Globus pallidus (tissue), 1 donor: ENCODE measurements at regions not wholly inside any gene's neighbourhood (a gene's known extent, or its start where the extent isn't known, plus 50 kb on each side); places are given as distances from the start of the nearest gene placed in this dataset.
"Not testable (repeated sequence)": the region's sequence is repeated elsewhere in the genome, so short reads cannot be mapped to it uniquely, and the experiment has no call there.

Experiments used
- DNase-seq: peaks from one replicate; pipeline ENCODE4 v3.0.0-alpha.2; 2015; ENCODE audit warnings: low spot score

DNA sequence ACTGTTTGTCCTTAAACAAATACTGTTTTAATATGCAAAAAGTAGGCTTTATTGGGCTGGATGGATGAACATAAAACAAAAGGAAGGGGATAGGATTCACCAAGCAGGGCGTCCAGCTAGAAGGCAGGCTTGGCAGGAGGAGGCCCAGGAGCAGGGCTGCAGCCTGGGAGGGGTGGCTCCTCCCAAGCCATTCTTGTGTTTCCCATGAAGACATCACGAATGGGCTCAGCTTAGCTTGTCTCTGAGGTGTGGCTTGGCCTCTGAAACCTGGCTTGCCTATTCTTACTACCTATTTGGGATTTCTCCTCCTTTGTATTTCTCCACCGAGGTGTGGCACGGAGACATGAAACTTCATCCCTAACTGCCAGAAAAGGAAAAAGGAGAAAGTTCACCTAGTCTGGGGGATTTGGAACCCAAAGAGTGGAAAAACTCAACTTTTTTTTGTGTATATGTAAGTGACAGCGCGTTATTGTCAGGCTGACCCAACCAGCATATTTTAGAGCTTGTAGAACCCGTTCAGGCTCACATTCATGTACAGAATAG, 481.9 kb upstream of the SPRED2 start:
- no peak for DNase-seq

DNA sequence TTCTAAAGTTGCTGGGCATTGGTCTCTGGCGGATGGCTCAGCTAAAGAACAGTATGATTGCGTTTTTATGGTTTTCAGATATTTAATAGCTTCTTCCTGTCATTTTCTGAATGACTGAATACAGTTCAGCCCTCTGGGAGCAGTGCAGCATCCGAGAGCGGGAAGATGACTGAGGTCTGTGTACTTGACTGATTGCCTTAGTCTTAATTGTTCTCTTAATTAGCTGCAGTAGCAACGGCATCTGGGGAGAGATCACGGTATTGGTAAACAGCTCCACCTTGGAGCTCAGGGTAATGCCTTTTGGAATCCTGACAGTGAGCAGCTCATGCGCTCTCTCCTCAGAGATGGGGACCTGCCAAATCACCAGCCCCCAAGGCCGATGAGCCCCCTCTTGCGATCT, 481.4 kb upstream of the SPRED2 start:
- DNase-seq, result no peak

DNA sequence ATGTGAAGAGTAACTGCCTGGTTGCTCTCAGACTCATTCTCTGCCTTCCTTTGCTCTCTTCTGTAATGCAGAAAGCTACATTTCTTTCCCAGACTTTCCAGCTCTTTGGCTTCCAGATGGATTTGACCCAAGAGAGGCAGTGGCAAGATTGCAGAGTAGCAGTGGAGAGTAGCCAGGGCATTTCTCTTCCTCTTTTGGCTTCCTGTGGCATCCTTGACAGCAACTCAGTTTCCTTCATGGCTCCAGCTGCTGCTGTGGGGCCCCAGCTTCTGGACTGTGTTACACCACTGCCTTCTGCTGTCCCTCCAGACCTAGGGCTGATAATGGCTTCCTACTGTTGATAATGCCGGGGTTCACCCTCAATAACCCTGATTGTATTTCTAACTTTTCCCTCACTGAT, 469.4 kb upstream of the SPRED2 start:
- peak; percentile 5 for DNase-seq

DNA sequence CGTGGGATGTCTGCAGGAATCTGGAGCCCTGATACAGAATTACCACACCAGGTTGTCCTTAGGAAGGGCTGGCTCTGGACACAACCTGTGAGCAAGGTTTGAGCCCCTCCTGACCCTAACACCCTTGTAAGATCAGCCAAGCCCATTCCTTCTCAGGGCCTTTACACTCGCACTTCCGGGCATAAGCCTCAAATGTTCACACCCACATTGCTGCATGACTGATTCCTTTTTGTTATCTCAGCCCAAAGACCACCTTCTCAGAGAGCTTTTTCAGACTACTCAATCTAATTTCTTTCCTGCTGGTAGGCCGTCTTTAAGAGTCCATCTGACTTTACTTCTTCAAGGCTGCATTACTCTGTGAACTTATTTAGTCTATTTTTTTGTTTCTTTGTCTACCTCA, 464.0 kb upstream of the SPRED2 start:
- DNase-seq, result no peak

DNA sequence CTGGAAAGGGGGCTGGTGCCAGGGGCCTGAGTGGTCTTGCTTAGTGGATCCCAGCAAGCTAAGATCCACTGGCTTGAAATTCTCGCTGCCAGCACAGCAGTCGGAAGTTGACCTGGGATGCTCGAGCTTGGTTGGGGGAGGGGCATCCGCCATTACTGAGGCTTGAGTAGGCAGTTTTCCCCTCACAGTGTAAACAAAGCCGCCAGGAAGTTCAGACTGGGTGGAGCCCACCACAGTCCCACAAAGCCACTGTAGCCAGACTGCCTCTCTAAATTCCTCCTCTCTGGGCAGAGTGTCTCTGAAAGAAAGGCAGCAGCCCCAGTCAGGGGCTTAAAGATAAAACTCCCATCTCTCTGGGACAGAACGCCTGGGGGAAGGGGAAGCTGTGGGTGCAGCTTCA, 457.7 kb upstream of the SPRED2 start:
- DNase-seq, result not testable (repeated sequence)

DNA sequence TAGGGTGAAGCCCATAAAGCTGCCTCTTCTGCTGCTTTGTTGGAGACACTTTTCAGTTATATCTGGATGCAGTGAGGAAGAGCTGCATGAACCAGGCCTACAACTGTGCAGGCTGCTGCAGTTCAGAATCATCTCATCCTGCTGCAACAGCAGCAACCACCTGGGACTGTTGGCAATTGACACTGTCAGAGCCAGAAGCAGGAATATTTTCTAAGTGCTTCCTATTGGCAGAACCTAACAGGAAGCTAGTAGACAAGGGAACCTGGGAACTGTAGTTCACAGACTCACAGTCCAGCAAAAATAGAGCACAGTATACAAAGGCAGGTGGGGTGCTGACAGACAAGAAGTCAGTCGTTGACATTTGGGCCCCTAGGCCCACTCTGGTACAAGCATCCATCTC, 452.9 kb upstream of the SPRED2 start:
- no peak for DNase-seq

DNA sequence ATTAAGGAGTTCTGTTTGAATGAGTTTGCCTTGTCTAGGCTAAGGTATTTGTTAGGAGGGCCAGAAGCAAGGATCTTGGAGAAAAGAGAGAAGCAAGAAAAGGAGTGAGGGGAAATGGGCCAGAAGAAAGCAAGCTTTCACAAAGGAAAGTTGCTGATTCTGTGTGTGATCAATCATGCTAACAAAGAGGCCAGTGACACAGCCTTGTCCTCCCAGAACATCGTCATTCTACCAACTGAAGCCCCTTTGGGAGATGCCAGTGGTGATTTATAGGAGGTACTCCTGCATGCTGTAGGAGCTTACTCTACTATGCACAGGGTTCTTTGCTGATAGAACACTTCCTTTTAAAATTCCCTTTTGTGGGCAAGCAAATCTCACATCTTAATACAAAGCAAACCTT, 449.2 kb upstream of the SPRED2 start:
- no peak for DNase-seq

DNA sequence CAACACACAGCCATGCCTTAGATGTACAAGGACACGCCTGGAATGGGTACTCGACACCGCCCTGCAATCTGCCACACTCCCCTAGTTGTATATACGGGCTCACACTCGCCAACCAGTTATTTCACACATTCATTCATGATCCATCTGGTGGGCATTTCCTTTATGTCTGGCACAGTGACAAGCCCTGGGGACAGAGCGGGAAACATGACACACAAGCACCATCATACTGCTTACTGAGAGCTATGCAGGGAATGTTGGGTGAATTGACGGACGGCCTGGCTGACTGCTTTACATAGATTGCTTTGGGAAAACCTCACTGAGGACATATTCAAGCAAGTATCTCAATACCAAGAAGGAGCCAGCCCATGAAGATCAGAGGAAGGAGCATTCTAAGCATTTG, 448.0 kb upstream of the SPRED2 start:
- no peak for DNase-seq

DNA sequence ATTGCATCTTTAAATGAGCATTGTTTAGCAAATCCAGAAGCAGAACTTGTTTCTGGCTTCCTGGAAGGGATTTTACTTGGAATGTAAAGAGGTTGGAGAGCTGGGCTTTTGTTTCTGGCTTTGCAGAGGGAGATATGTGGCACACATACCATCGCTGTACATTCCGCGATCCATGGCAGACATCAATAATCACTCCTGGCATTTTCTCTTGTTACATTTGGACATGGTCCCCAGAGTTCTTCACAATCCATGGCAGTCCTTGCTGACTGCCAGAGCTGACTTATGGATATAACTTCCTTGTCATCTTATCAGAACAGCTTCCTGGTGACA, 445.6 kb upstream of the SPRED2 start:
- no peak for DNase-seq

DNA sequence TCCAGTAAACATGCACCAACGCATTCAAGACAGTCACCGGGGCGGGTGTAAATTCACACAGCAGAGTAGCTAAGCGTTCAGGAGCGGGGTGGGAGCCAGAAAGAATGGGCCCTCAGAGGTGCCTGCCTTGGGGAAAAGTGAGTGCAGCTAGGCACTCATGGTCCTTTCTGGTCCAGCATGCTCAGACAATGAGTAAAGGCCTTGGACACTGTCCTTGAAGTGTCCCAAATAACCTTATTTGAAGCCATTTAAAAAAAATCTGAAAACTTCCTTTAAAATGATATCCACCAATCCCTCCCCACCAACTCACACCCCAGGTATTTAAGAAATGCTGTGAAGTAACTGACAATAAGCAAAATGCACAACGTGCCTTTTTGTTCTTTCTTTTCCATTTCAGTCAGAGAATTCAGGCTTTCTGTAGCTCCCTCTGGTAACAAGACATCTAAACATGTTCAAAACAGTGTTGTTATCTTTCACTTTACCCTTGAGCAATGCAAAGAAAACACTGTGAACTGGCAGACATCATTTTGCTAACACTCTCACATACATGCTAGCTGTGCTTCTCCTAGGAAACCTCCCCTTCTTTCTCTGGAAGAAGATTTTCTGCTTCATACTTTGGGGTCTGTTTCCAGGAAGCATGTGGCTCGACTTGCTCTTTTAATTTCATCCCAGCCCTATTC, 445.1 kb upstream of the SPRED2 start:
- no peak for DNase-seq

DNA sequence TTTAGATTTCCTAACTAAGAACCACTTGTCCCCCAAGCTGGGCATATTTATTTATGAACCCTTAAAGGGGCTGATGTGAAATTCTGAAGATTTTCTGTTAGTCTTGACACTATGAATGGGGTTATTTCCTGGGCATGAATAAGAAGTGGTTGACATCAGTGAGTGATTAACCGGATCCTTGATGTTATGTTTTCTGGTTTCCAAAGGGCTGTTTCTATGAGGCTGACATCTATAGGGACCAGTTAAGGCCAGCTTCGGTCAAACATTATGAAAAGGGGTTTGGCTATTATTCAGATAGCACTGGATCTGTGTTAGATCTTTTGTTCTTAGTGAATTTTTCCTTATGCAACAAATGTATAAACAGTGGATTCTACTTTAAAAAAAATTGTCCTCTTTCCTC, 443.7 kb upstream of the SPRED2 start:
- DNase-seq, result no peak

DNA sequence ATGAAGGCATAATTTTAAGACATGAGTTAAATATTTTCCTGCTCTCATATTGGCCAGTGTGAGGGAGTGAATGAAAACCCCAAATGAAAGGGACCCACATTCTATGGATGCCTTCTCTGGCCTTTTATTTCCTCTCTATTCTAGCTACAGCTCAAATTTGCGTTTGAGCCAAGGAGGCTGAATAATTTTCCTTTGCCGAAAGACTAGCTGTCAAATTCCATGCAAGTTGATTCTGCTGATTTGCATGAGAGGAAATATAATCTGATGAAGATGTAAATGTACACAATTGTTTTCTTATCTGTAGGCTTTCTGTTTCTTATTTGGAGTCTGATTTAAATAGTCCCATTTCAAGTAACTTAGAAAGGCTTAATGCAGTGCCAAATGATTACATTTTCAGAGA, 438.4 kb upstream of the SPRED2 start:
- no peak for DNase-seq

DNA sequence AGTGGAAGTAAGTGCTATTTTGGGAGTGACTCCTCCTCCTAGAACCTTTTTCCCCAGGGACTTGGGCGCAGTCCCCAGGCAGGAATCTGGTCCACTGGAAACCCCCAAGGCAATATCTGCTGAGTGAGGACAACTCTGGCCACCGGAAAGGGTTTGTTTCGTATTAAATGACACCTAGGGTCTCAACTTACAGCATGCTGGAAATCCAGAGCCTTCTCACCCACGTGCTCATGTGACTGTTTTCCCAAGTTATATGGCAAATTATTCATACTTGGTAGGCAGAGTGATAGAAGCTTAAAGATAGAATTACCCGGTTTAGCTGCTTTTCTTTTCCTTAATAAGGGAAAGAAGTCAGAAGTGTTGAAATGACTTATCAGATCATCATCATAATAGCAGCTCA, 436.9 kb upstream of the SPRED2 start:
- DNase-seq, result no peak

DNA sequence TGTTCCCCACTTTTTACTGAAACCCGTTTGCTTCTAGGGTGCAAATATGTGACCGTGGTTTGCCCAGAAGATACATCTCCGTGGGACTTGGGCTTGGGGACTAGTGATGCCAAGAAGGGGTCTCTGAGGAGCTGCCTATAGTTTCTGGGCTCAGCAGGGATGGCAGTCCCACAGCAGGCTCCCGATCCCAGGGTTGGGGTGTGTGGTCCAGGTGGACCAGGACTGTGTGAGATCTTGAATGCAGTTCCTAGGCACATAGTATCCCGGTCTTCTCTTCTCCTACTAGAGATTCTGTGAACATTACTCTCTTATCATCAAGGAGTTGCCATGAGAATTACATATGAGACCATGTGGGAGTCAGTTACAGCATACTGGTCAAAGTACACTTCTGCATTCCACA, 435.8 kb upstream of the SPRED2 start:
- DNase-seq, result no peak

DNA sequence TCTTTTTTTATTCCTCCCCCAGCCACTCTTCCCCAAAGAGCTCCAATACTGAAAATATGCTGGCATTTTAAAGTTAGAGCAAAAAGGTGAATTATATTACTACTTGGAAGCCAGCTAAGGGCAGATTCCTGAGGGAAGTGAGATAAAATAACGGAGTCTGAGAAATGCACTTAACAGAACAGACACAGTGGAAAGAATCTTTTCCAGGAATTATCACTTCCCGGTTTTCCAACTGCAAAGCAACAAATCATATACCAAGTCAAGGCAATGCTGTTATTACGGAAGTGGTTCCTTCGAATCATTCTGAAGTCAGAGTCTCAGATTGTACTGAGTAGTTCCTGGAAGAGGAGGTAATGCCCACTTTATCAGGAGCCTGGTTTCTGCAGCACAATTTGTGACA, 435.0 kb upstream of the SPRED2 start:
- DNase-seq, result no peak

DNA sequence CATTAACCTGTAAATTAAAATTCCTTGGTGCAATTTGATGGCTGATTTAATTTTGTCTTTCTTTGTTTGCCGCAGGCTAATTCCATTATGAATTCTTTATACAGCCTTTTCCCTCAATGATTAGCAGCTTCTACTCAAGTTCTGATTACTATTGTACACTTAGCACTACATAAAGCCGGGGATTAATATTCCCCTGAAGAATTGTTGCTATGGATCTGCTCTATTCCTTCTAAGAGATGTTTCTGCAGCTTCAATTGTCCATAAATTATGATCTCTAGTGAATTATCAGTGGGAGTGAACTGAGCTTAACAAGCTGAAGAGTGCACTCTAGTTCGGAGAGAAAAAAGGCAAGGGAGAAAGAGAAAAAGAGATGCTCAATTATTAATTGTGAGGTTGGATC, 433.7 kb upstream of the SPRED2 start:
- DNase-seq, result no peak

DNA sequence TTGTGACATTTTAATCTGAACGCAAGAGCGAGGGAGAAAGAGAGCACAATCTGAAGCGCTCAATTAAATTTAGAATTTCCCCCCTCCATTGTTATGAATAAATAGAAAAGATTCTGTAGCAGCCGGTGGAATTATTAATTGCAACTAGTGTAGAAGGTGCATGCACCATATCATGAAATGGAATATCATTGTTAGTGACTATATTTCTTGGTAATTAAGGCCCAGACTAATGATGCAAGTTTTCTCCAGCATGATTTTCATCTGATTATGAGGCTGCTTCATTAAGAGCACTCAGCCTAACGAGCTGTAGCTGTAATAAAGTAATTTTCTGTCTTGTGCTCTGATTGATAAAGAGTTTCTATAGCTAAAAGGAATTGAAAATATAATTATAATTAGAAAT, 432.2 kb upstream of the SPRED2 start:
- DNase-seq, result no peak

DNA sequence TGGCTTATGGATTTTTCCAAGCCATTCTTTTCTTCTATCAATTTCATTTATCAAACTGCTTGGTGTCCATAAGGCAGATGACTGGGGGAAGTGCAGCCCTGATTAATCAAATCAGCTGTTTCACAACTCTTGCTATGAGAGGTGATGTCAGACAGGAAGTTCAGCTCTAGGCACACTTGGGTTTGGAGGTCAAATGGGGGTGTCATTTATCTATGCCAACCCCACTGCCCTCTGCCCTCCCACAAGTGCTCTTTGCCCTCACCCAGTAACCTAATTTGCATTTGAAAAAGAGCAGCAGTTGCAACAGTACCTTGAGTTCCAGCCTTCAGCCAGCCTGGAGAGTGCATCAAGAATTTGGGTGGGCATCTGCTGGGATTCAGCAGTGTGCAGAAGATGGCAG, 431.3 kb upstream of the SPRED2 start:
- no peak for DNase-seq

DNA sequence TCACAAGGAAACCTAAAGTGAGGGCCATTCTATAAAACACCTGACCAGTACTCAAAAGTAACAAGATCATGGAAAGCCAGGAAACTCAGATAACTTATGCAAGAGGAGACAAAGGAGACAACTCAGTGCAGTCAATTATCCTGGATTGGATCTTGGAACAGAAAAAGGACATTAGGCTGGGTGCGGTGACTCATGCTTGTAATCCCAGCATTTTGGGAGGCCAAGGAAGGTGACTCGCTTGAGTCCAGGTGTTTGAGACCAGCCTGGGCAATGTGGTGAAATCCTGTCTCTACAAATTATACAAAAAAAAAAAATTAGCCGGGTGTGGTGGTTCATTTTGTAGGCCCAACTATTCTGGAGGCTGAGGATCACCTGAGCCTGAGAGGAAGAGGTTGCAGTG, 424.5 kb upstream of the SPRED2 start:
- DNase-seq, result no peak

DNA sequence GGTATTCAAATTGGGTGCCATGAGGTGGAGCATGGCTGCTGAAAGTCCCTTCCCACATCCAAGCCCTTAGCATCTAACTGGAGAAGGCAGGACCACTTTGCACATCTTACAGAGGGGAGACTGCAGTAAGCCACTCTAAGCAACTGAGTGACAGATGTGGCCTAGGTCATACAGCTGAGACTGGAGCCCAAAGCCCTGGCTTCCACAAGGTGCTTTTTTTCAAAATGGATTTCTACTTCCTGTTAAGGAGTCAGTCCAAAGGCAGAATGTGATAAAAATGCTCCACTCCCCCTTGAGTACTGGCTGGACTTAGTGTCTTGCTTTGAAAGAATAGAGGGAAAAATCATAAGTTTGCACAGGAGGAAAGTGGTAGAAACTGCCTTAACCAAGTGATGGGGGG, 424.0 kb upstream of the SPRED2 start:
- no peak for DNase-seq

DNA sequence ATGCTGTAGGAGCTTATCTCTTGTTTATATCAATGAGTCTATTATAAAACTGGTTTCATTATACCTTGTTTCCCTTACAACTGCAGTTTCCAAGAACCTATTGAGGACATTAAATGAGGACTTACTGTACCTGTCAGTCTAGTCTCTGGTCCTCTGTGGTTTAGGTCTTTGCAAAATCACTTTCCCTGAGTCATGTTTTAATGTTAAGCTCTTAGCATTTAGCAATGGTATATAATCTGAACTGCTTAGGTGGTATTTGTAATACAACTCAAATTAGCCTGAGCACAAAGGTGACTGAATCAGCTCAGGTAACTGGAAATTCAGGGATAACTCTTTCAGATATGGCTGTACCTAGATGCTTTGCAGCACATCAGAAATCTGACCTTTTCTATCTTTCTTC, 418.3 kb upstream of the SPRED2 start:
- no peak for DNase-seq

DNA sequence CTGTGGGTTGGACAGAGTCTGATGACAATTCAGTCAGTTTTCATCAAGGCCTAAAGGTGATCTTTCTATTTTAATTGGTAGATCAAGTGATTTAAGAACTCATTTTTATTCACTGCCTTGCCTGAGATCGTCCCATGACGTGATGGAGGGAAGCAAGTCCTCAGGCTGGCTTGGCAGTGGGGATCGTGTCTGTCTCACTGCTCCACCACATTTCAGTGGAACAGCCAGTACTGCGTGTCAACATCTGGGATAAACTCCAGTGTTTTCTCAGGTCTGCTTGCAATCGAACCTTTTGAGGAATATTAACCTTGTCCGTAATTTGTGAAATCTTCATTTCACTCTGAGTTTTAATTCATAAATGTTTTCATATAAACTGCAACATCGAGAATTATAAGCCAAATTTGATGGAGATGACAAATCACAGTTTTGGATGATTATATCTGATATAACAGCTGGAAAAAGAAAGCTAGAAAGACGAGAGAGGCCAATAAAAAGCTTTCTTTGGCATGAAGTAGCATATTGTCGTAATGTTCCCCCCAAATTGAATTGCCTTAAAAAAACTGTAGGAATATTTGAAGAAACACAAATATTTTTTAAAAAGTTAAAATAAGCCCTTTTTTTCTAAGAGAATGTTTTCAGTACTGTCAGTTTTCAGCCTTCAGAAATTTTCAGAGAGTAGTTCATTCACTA, 414.7 kb upstream of the SPRED2 start:
- no peak for DNase-seq

DNA sequence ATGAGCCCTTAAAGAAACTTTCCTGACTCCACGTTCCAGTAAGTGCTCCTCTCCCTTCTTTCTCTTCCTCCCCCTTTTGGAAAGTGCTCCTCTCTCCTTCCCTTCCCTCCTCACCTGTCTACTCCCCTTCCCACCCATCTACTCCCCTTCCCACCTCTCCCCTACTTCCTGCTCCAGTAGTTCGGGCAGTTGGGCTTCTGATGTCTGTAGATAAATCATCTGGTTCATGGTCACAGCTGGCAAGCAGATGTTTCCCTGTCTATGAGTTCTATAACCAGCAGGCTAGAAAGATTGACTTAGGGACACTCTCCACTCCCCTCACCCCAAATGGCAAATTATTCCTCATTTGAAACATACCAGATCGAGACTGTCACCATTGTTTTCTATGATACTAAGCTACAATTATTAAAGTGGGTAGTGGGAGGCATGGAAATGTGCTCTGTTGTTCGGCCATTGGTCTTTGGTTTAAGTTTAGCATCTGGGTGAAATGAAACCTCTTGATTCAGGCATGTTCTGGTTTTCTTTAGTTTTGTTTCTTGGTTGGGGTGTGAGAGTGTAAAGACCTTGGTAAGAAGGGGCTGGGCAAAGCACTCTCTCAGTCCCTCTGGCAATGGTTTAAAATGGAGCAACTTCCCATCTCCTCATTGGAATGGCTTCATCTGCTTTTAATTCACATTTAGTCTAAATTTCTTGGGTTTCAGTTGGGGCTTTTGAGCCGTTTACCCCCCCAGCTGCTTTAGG, 413.2 kb upstream of the SPRED2 start:
- DNase-seq, result no peak
